ENCODE measurements at regions not wholly inside any gene's neighbourhood (a gene's known extent, or its start where the extent isn't known, plus 50 kb on each side); places are given as distances from the start of the nearest gene placed in this dataset.
"Not testable (repeated sequence)": the region's sequence is repeated elsewhere in the genome, so short reads cannot be mapped to it uniquely, and the experiment has no call there.

DNA sequence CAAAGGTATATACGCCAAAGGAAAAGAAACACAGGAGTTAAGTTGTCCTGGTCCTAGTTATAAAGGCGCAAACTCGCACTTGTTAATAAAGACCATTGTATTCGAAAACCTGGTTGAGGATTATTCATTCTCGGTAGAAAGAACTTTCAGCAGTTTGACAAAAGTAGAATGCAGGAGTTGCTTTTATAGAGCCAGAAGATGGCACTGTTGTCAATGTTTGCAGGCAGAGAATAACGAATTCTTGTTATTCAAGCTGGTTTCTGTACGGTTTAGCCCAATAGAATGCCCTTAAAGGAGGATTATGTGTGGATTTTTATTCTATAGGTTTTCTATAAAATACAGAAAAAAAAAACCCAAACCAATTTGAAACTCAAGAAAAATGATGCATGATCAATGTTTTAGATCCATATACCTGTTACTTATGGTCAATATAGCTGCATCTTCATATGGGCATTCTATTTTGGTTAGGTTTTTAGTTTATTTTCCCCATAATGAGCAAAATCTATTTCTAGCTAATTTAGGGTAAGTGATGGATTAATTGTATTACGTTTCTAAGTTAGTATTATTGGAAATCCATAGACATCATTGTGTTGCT lies 510.3 kb downstream of the PLCL1 start:
- DNase-seq (ENCODE audit: low read depth in 2 of 2, low spot score in 1 of 2) = no peak

DNA sequence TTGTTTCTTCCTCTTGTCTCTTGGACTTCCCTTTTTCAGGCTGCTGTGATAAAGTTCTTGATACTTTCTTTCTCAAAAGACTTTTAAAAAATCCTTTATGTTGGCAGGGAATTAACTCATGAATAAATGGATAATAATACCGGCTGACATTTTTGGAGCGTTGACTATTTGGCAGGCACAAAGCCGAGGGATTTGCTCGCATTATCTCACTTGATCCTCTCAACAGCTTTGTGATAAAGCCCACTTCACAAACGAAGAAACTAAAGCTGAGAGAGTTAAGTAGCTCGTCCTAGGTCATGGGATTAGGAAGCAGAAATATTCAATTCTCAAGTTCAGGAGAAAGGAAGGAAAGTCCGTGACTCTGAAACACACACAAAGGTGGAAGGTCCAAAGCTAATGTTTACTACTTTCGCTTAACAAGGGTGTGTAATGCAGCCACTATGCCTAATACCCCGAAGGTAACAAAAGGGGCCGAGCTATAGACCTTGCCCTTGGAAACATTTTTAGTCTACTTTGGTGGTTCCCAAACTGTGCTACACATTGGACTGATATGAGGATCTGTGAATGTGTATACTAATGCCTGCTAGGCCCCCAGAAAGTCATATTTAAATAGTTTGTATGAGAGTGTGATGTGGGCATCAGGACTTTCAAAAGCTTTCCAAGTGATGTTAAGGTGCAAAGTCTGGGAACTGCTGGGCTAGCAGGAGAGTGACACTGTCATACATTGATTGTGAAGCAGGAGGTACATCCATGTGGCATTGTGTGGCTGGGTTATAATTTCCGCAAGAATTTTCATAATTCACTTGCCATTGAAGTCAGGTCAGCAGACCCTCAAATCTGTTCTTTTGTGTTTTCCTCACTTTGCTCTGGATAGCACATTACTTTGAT lies 508.4 kb downstream of the PLCL1 start:
- no peak for DNase-seq (ENCODE audit: low read depth in 2 of 2, low spot score in 1 of 2)

DNA sequence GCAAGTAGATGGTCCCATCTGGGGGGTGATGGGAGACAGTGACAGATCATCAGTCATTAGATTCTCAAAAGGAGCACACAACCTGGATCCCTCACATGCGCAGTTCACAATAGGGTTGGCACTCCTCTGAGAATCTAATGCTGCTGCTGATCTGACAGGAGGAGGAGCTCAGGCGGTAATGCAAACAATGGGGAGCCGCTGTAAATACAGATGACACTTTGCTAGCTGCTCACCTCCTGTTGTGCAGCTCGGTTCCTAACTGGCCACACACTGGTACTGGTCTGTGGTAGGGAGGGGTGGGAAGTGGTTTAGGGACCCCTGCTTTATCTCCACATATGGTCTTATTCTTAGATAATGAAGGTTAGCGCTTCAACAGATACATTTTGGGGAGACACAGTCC lies 506.6 kb downstream of the PLCL1 start:
- no peak for DNase-seq (ENCODE audit: low read depth in 2 of 2, low spot score in 1 of 2)

DNA sequence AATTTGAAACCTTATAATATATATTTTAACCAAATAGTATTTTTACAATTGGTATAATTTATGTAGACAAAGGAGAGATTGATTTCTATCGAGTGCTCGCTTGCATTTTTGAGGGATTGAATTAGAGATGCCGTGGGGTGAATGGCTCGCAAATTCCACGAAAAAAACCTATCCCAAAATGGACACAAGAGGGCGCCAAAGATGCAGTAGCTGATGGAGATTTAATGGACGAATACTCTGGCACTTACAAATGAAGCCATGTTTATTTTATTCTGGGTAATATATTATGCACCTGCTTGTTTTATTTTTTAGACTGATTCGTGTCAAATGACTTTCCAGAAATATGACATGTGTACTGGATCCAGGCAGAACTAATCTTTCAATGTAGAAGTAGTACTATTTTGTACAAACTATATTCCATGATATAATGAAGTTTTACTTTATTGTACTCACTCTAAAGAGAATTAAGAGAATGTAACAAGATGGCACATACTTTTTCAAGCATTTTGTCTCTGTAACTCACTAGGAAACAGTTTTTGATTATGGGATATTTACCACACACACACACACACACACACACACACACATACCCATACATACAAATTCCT lies 505.4 kb downstream of the PLCL1 start:
- peak; percentile 22 to 29 for DNase-seq (ENCODE audit: low read depth in 2 of 2, low spot score in 1 of 2)

DNA sequence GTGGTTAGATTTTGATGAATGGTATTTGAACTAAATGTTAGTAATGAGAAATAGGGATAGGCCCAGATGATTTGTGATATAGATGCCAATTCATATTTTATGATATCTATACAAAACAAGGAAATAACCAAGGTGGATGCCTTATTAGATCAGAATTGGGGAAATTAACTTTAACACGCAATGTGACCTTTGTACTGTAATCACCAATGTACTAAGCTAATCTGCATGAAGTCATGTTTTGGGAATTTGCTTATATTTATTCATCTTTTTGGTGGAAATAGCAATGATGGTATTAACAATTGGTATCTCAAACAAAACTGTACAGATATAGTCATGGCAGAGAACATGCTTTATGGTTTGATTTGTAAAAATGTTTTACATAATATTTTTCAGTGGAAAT lies 504.7 kb downstream of the PLCL1 start:
- DNase-seq (ENCODE audit: low read depth in 2 of 2, low spot score in 1 of 2) = no peak

DNA sequence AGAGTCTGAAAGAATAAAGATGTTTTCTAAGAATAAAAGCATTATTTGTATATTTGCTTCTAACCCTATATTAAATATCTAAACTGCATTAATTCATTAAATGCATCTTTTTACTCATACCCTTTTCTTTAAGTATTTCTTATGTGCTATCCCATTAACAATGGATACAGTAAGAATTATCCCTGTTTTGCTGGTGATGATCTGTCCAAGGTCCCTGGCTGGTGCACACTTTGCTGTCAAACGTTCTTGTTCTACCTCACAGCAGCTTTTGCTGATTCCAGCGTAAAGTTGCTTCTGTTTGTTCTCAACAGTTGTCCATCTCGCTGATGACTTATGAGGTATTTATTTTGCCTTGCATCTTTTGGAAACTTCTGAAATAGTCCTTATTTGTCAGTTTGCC lies 504.0 kb downstream of the PLCL1 start:
- DNase-seq (ENCODE audit: low read depth in 2 of 2, low spot score in 1 of 2) = no peak

DNA sequence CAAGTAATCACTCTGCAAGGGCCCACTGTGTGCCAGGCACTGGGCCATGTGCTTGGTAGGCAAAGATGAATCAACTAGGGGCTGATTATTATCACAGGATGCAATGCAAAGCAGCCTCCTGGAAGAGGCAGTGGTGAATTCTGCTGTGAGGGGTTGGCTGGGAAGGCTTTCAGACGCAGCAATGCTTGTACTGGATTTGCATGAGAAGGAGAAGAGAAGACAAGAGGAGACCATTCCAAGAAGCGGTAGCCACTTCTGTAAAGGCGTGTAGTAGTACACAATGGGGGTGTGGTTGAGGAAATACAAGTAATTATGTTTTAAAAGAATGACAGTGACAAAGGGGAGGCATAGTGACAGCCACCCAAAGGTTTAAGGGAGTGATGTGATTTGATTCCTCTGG lies 502.7 kb downstream of the PLCL1 start:
- no peak for DNase-seq (ENCODE audit: low read depth in 2 of 2, low spot score in 1 of 2)

DNA sequence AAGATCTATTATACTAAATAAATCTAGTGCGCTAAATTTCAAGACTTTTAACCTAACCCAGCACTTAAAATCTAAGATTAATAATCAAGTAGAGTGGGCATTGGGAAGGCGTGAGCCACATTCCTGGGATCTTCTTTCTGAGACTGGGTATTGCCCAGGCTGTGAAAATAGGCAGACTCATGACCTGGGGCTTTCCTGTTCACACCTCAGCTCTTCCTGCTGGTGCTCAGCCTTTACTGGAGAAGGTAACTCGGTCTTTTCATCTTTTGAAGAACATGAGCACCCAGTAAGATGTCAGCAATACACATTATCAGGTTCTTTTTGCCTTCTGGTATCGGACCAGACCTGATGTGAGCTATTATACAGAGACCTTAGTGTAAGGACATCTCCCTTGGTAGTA lies 500.5 kb downstream of the PLCL1 start:
- DNase-seq (ENCODE audit: low read depth in 2 of 2, low spot score in 1 of 2) = no peak

DNA sequence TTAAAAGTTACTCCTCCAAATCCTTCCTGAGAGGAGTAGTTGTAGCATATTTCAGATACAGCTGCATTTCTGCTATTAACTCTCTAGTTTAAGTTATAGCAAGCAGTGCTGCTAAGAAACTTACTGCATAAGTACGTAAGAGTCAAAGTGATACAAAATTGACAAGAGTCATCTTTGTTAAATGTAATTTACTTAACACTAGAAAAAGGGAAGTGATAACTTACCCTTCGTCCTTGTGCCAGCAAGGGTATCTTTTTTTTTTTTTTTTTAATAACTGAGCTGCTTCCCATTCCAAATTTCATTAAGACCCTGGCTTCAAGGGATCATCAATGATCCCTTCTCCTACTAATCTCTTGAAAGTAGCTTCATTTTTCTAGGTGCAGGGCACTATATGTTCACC lies 493.0 kb downstream of the PLCL1 start:
- DNase-seq (ENCODE audit: low read depth in 2 of 2, low spot score in 1 of 2) = no peak

DNA sequence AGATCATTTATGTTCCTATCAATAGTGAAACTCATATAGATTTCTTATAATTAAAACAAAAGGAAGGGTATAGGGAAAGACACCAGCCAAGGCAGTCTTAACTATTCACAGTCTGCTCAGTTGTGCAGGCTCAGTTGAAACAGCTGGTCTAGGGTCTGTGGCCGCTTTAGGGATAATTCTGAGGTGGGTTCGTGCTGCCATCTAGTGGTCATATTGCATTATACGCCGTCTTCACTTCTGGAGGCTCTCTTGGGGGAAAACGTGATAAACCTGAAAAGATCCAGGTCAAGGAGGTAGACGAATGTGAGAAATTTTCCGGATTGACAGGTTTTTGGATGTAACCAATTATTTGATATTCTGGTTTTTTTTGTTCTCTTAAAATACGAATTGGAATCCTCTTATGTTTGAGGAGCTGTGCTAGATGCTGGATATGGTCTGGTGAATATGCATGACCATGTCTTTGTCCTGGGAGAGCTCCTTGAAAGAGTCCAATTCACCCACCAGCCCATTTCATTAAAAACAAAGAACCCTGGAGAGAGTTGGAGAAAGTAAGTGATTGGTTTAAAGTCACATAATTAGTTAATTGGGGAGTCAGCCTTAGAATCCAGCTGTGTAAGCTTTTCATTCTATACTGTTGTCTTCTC lies 492.4 kb downstream of the PLCL1 start:
- DNase-seq (ENCODE audit: low read depth in 2 of 2, low spot score in 1 of 2) = peak; percentile 19 to 33

DNA sequence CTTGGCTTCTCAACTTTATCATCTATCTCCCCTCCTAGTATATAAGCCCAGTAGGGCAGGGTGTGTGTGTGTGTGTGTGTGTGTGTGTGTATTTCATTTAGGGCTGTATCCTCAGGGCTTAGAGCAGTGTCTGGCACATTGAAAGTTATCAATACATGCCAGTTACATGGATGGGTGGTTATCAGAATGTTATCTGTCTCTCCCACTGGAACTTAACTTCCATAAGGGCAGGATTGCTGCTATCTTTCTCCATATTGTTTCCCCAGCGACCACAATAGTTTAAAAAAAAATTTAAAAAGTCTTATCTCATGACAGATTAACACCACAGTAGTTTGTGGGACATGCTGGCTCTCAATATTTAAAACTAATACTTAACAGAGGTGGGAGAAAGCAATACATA lies 488.9 kb downstream of the PLCL1 start:
- DNase-seq (ENCODE audit: low read depth in 2 of 2, low spot score in 1 of 2) = no peak

DNA sequence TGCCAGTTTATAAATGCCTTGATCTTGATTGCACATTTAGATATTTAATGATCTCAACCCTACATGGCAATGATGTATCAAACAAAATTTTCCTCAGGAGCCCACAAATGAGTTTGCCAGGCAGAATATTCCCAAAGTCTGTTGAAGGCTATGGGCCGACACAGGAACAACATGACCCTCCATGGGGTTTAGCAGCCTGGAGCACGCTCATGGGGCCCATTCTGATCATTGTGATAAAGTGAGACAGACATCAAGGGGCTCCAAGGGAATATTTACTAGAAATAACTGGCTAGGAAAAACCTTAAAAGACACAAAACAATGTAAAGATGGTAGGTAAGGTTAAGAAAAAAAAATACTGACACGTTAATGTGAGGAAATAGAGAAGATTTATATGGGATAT lies 485.4 kb downstream of the PLCL1 start:
- no peak for DNase-seq (ENCODE audit: low read depth in 2 of 2, low spot score in 1 of 2)

DNA sequence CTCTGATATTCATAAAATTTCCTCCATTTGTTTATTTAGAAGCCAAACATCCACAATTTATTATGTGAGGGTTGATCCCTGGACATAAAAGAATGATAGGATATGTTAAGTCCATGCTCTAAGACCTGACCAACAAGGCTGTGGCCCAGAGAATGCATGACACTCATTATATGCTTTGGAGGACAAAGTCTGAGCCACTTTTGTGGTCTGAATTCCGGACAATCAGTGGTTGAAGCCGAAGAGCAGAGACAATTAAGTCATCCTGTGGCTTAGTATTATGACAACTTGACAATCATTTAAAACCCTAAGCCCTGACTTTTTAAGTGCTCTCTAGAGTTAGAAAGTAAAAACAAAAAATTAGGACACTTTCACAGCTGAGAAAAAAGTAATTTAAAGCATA lies 483.3 kb downstream of the PLCL1 start:
- no peak for DNase-seq (ENCODE audit: low read depth in 2 of 2, low spot score in 1 of 2)

DNA sequence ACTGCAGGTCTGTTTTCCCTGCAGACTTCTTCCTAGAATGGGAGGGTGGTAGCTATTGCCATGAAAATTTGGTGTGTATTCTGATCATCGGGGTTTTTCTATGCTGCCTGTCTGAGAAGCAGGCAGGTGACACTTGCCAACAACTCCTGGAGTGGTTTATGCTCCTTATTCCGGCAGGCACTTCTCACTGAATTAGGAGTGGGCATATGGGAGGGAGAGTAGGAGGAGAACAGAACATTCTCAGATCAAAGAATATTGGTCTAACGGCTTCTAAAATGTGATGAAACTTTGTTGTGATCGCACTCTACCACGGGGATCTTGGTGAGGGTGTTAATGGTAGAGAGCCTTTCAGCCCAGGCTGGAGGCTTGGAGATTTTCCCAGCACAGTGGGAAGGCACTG lies 480.8 kb downstream of the PLCL1 start:
- DNase-seq (ENCODE audit: low read depth in 2 of 2, low spot score in 1 of 2) = no peak

DNA sequence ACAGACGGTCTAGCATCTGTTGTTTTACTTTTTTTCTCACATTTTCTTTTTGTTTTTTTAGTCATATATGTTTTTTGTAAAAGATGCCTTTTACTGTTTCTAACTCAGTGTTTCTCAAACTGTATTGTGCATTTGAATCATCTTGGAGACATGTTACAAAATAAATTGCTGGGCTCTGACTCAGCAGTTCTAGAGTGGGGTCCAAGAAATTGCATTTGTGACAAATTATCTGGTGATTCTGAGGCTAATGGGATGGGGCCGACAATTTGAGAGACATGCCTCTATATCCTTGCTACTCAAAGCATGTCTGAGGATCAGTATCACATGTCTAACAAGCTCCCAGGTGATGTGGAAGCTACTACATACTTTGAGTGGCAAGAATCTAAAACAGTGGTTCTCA lies 478.8 kb downstream of the PLCL1 start:
- DNase-seq (ENCODE audit: low read depth in 2 of 2, low spot score in 1 of 2) = no peak

DNA sequence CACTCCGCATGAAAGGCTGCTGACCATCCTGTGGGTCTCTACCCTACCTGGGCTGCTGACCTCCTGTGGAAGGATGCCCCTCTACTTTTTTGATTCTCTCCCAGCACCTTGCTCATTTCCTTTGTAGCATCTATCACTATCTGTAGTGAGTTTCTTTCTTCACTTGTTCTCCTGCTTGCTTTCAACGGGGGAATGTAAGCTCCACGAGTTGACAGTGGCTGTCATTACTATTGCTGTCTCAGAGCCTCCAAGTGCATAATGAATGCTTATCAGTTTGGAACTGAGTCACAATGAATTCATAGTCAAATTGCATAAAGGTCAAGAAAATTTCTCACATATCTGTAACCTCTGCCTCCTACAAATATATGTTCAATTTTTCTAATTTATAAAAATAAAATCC lies 477.7 kb downstream of the PLCL1 start:
- DNase-seq (ENCODE audit: low read depth in 2 of 2, low spot score in 1 of 2) = no peak

DNA sequence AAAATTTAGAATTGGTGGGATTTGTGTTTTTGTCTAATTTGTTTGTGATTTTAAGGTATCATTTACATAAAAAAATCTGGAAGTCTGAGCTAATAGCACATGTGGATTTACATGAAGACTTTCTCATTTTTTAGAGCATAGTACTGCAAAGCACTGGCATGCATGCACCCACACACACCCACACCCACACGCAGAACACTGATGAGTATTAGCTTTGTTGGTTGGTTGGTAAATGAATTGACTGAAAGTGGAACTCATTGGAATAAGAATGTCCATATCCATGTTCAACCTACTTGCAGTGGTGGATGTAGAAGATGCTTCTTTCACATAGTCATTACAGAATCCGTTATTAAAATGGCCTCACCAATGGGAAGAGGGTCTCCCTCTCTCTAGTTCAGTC lies 475.8 kb downstream of the PLCL1 start:
- no peak for DNase-seq (ENCODE audit: low read depth in 2 of 2, low spot score in 1 of 2)

DNA sequence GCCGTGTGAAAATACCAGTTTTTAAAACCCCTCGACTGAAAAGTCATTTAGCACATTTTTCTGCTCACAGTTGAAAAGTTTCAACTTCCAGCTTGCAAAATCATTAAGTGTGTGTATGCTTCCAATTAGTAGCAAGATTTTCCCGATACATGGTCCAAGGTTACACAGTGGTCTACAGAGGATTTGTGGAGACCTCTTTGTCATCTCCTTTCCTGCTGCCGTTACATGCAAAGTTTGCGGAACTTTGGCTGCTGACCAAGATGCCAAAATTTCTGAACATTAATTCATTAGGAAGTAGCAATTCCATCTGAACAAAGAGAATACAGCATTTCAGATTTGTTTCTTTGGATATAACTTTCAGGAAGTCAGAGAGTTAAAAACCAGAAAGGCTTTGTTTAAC lies 474.6 kb downstream of the PLCL1 start:
- DNase-seq (ENCODE audit: low read depth in 2 of 2, low spot score in 1 of 2) = no peak

DNA sequence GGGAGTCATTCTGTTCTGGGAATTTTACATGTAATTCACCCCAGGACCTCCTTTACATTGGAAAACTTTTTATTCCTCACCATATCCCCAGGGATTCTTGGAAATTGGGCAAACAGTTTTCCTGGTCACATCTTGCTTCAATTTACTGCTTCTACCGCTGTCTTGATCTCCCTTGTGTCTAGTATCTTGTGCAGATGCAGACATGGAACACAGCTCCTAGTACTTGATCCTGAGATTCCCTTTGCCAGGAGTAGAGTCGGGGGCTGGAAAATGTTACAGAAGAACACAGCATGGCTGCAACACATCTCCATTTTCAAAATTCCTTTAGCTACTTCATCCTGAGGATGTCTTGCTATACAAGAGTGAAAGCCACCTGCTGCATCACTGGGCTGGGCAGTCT lies 472.8 kb downstream of the PLCL1 start:
- DNase-seq (ENCODE audit: low read depth in 2 of 2, low spot score in 1 of 2) = no peak

DNA sequence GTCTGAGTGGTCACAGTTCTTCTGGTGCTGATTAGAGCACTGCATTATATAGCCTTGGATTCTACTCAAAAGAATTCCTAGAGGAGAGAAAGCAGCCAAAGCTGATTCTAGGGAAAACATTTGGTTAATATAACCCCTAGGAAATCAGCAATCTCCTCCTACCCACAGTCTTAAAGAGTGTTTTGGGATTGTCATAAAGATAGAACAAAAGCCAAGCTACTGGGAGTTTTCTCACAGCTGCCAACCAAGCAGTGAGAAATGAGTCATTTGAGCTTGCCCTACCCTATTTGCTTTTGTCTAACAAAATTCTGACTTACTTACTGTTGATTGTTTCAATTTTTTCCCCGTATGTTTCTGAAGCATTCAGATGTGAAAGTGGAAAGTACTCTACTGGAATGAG lies 469.3 kb downstream of the PLCL1 start:
- DNase-seq (ENCODE audit: low read depth in 2 of 2, low spot score in 1 of 2) = no peak

DNA sequence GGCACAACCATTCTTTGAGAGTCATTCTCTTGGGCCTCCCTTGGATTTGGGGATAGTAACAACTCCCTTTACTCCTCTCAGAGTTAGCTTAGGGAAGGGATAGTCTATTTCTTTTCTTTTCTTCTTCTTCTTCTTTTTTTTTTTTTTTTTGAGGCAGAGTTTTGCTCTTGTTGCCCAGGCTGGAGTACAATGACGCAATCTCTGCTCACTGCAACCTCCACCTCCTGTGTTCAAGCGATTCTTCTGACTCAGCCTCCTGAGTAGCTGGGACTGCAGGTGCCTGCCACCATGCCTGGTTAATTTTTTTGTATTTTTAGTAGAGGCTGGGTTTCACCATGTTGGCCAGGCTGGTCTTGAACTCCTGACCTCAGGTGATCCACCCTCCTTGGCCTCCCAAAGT lies 465.8 kb downstream of the PLCL1 start:
- DNase-seq (ENCODE audit: low read depth in 2 of 2, low spot score in 1 of 2) = not testable (repeated sequence)

DNA sequence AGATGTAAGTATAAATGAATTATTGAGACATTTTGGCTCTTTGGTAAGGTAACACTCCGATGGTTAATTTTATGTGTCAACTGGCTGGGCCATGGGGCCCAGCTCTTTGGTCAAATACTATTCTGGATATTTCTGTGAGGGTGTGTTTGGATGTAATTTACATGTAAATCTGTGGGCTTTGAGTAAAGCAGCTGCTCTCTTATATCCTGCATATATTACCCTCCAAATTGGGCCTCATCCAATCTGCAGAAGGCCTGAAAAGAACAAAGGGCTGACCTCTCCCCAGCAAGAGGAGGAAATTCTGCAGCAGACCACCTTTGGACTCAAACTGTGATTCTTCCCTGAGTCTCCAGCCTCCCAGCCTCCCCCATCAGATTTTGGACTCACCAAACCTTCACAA lies 464.1 kb downstream of the PLCL1 start:
- no peak for DNase-seq (ENCODE audit: low read depth in 2 of 2, low spot score in 1 of 2)
